ELF-1 (cell line): ENCODE measurements at regions not wholly inside any gene's neighbourhood (a gene's known extent, or its start where the extent isn't known, plus 50 kb on each side); places are given as distances from the start of the nearest gene placed in this dataset.

Experiments
- DNase-seq: peaks from one replicate; pipeline ENCODE4 v3.0.0-alpha.2; 2016; ENCODE audit warnings: low read depth, low spot score

DNA sequence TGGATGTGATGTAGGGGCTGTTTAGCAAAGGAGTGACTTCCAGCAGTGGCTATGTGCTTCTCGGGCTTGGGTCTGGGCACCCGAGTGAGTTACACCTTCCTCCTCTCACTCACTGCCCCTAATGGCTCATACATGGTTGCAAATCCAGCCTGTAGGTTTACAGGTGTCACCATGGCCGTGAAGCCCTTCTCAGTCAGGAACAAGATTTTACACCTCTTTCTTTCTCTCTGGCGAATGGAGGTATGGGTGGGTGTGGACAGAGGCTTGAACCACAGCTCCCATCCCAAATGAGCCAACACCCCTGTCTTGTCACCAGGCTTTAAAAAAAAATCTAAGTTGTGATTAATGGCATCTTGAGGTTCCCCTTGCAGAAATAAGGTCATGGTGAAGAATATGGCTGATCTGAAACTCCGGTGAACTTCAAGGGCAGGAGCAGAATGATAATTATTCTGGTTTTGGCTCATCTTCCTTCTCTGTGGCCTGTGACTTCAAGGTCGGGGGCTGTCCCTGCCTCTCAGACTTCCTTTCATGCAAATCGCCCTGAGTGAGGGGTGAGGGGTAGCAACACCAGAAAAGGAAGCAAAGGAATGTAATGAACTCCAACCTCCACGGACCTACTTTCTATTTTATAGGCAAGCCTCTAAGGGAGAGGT, 331.2 kb downstream of the MAF start:
- no peak for DNase-seq

DNA sequence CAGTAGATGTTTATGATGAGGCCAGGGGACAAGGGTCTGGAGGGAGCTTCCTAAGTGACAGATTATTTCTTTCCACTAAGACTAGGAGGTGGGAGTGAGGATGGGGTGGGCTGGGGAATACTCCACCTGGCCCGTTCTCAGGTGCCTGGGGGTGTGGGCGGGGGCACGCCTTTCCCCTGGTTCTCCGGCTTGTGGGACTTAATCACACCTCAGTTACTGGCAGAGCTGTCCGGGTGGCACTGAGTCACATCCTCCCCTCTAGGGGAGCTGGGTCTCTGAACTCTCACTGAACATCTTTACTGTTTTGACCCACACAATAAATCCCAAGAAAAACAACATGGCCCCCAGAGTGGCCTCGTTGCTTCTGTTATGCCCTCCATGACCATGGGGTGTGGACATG, 332.8 kb downstream of the MAF start:
- no peak for DNase-seq

DNA sequence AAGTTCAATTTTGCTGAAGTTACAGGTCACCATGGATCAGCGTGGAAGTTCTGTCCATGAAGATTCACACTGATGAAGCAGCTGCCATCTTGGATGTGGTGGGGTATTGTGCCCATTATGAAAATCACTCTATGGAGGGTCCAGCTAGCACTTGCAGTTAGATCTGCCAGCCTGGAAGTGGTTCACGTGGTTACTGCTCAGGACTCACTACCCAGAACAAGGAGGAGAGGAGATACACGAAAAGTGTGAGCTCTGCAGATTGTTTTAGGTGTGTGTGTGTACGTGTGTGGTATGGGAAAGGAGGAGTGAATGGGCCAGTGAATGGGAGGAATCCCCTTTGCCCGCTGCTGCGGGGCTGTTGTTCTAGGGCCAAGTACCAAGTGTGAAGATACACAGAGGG, 333.4 kb downstream of the MAF start:
- no peak for DNase-seq

DNA sequence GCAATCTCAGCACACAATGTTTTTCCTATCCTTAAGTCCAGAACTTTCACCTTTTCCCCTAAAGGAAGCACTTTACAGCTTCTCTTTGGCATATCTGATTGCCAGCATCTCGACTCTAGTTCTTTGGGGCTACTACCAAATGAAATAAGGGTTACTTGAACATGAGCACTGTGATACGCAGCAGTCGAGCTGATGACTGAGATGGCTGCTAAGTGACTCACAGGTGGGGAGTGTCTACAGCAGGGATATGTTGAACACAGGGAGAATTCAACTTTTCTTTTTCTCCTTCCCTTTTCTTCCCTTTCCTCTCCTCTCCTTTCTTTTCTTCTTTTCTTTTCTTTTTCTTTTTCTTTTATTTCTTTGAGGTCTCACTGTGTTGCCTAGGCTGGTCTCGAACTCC, 334.8 kb downstream of the MAF start:
- no peak for DNase-seq

- DNase-seq: no peak
These were observed 335.3 kb downstream of the MAF start for GRCh38 chr16:79265196-79265595.

GRCh38 chr16:79264237-79265109, 336.1 kb downstream of the MAF start:
- no peak for DNase-seq

DNA sequence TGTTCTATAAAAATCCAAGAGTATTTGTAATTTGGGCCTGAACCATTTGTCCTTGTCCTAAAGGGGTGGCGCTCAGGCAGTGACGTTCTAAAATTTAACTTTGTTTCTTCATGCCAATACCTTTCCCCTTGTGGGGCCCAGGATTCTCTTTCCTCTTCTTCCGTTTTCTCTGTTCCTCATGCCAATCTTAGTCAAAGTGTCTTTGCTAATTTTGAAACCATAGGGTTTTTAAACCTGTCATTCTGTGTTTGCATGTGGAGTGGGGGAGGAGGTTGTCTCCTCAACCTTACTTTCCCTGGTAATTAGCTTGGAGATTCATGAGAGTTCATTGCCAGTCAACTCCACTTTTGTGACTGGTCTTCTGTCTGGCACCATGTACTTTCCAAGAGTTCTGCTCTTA, 337.1 kb downstream of the MAF start:
- no peak for DNase-seq
